Sigmoid colon (tissue), 6 donors: ENCODE measurements at regions not wholly inside any gene's neighbourhood (a gene's known extent, or its start where the extent isn't known, plus 50 kb on each side); places are given as distances from the start of the nearest gene placed in this dataset.

Experiments
- DNase-seq: peaks from one replicate; pipeline ENCODE4 v3.0.0-alpha.2; 2019
- H3K27ac ChIP-seq, 4 donors: fragments of 200-600 bp; sonication (generic); one replicate each; pipeline ENCODE4 v1.5.1; 2016 to 2019; ENCODE audit warnings: mild to moderate bottlenecking in 1 of 4
- H3K27me3 ChIP-seq, 3 donors: fragments of 200-600 bp; sonication (generic); one replicate each; pipeline ENCODE4 v1.5.1; 2019; ENCODE audit warnings: mild to moderate bottlenecking in 1 of 3
- H3K36me3 ChIP-seq, 4 donors: fragments of 200-600 bp; sonication (generic); one replicate each; pipeline ENCODE4 v1.5.1; 2016 to 2019
- H3K4me1 ChIP-seq, 4 donors: fragments of 200-600 bp; sonication (generic); one replicate each; pipeline ENCODE4 v1.5.1; 2017 to 2019
- H3K4me3 ChIP-seq, 4 donors: fragments of 200-600 bp; sonication (generic); one replicate each; pipeline ENCODE4 v1.5.1; 2017 to 2019; ENCODE audit warnings: mild to moderate bottlenecking in 2 of 4, moderate library complexity in 1 of 4
- H3K9me3 ChIP-seq, 4 donors: fragments of 200-600 bp in 3 of 4; sonication (generic) in 3 of 4; one replicate each; pipeline versions ENCODE4 v1.5.1 to v1.6.1; 2013 to 2019
- CTCF ChIP-seq, 4 experiments: fragments of 450-650 bp in 3 of 4; fragments of 200-600 bp in 1 of 4; IDR thresholded peaks; one replicate each; pipeline ENCODE4 v1.5.1; 2016 to 2019; ENCODE audit warnings: antibody characterized with exemption in 4 of 4, mild to moderate bottlenecking in 3 of 4, moderate library complexity in 2 of 4
- EP300 ChIP-seq, 4 donors: sonication (generic); formaldehyde crosslinking; IDR thresholded peaks; one replicate each; pipeline ENCODE4 v1.6.1; 2017; ENCODE audit warnings: antibody characterized with exemption in 4 of 4
- POLR2A ChIP-seq, 2 donors: fragments of 450-650 bp; IDR thresholded peaks; one replicate each; pipeline ENCODE4 v1.6.1; 2016; ENCODE audit warnings: antibody characterized with exemption in 2 of 2, mild to moderate bottlenecking in 2 of 2, moderate library complexity in 2 of 2
- POLR2AphosphoS5 ChIP-seq, 4 donors: sonication (generic); formaldehyde crosslinking; IDR thresholded peaks; one replicate each; pipeline ENCODE4 v1.6.1; 2017; ENCODE audit warnings: antibody characterized with exemption in 4 of 4
- WGBS, 2 donors: extraction: QIAGEN DNeasy Blood & Tissue Kit; methylation state at CpG; one replicate each; pipeline ENCODE4 v1.1.7; 2013; 5-methylcytosine and 5-hydroxymethylcytosine counted together
- intact Hi-C: fragments of 100-400 bp; cut with DNase I; formaldehyde crosslinking; loops from one replicate; pipeline ENCODE4 v1.15.1; 2023
- donor health status: healthy with polysubstance abuse.
- donor health status: healthy.

- H3K4me1 ChIP-seq: peaks cover 0 to 19% (median 14%) of the 10 kb centered on the region in 4 donors
- no peak overlapping the region for H3K4me3 ChIP-seq
- intact Hi-C loops: no loop called here
- TF ChIP-seq POLR2A (IDR thresholded peaks at IDR 0.05) (no peak), CTCF (IDR thresholded peaks at IDR 0.05) (no peak), EP300 (IDR thresholded peaks at IDR 0.05) (no peak), POLR2AphosphoS5 (IDR thresholded peaks at IDR 0.05) (no peak)
- no peaks in the 10 kb centered on the region for H3K27me3 ChIP-seq
- 82 to 83% methylated on average over 2 of the region's 2 CpGs for WGBS, 2 donors
- H3K36me3 ChIP-seq: no peaks in the 10 kb centered on the region
- no peak overlapping the region for H3K27ac ChIP-seq
- no peak for DNase-seq
- no peaks in the 10 kb centered on the region for H3K9me3 ChIP-seq
Measured at GRCh38 chr9:89807682-89808075, 202.9 kb downstream of the GADD45G start.

- H3K9me3 ChIP-seq: no peaks in the 10 kb centered on the region
- TF ChIP-seq POLR2AphosphoS5 (IDR thresholded peaks at IDR 0.05) (no peak), EP300 (IDR thresholded peaks at IDR 0.05) (no peak), POLR2A (IDR thresholded peaks at IDR 0.05) (no peak), CTCF (IDR thresholded peaks at IDR 0.05) (no peak)
- DNase-seq: no peak
- no peak overlapping the region for H3K27ac ChIP-seq
- no peaks in the 10 kb centered on the region for H3K36me3 ChIP-seq
- H3K27me3 ChIP-seq: no peaks in the 10 kb centered on the region
- intact Hi-C loops: no loop called here
- H3K4me3 ChIP-seq: no peak overlapping the region
- H3K4me1 ChIP-seq: peaks cover 0 to 16% (median 10%) of the 10 kb centered on the region in 4 donors
- 87 to 88% methylated on average over 13 of the region's 13 CpGs for WGBS, 2 donors
Measured at GRCh38 chr9:89808076-89808755, 203.4 kb downstream of the GADD45G start.

GRCh38 chr9:89808756-89809181, 204.0 kb downstream of the GADD45G start:
- no peak for DNase-seq
- intact Hi-C loops: no loop called here
- no peak overlapping the region for H3K4me3 ChIP-seq
- H3K36me3 ChIP-seq: no peaks in the 10 kb centered on the region
- no peaks in the 10 kb centered on the region for H3K27me3 ChIP-seq
- H3K27ac ChIP-seq: no peak overlapping the region
- WGBS, 2 donors: 94 to 95% methylated on average over 12 of the region's 12 CpGs
- H3K9me3 ChIP-seq: no peaks in the 10 kb centered on the region
- peaks cover 0 to 16% (median 10%) of the 10 kb centered on the region in 4 donors for H3K4me1 ChIP-seq
- TF ChIP-seq POLR2AphosphoS5 (IDR thresholded peaks at IDR 0.05): no peak
- no peak for TF ChIP-seq CTCF (IDR thresholded peaks at IDR 0.05)
- TF ChIP-seq EP300 (IDR thresholded peaks at IDR 0.05): no peak
- TF ChIP-seq POLR2A (IDR thresholded peaks at IDR 0.05): no peak

GRCh38 chr9:89810431-89810830, 205.6 kb downstream of the GADD45G start:
- Histone ChIP-seq H3K9me3 (no peaks in the 10 kb centered on the region), H3K27me3 (no peaks in the 10 kb centered on the region), H3K27ac (no peak overlapping the region), H3K36me3 (no peaks in the 10 kb centered on the region), H3K4me3 (no peak overlapping the region), H3K4me1 (peaks cover 0 to 26% (median 10%) of the 10 kb centered on the region in 4 donors)
- intact Hi-C loops: no loop called here
- DNase-seq: no peak
- WGBS, 2 donors: 57 to 78% methylated on average over 7 of the region's 7 CpGs
- TF ChIP-seq EP300 (IDR thresholded peaks at IDR 0.05): no peak
- no peak for TF ChIP-seq CTCF (IDR thresholded peaks at IDR 0.05)
- no peak for TF ChIP-seq POLR2AphosphoS5 (IDR thresholded peaks at IDR 0.05)
- TF ChIP-seq POLR2A (IDR thresholded peaks at IDR 0.05): no peak

GRCh38 chr9:89811356-89811755, 206.5 kb downstream of the GADD45G start:
- no peaks in the 10 kb centered on the region for H3K36me3 ChIP-seq
- TF ChIP-seq POLR2A (IDR thresholded peaks at IDR 0.05): no peak
- no peak for TF ChIP-seq CTCF (IDR thresholded peaks at IDR 0.05)
- TF ChIP-seq EP300 (IDR thresholded peaks at IDR 0.05): no peak
- no peak for TF ChIP-seq POLR2AphosphoS5 (IDR thresholded peaks at IDR 0.05)
- H3K4me1 ChIP-seq: peaks cover 0 to 35% (median 14%) of the 10 kb centered on the region in 4 donors
- no peaks in the 10 kb centered on the region for H3K9me3 ChIP-seq
- H3K4me3 ChIP-seq: no peak overlapping the region
- no peak for DNase-seq
- intact Hi-C loops: no loop called here
- WGBS, 2 donors: 89 to 90% methylated on average over 3 of the region's 3 CpGs
- no peak overlapping the region for H3K27ac ChIP-seq
- H3K27me3 ChIP-seq: no peaks in the 10 kb centered on the region
